HUES48 (cell line): ENCODE measurements at regions not wholly inside any gene's neighbourhood (a gene's known extent, or its start where the extent isn't known, plus 50 kb on each side); places are given as distances from the start of the nearest gene placed in this dataset.
"Not testable (repeated sequence)": the region's sequence is repeated elsewhere in the genome, so short reads cannot be mapped to it uniquely, and the experiment has no call there.

ENCODE experiments used
- H3K27ac ChIP-seq: one replicate; pipeline ENCODE4 v1.7.0; 2013; ENCODE audit warnings: low read depth, low read length, inconsistent platforms
- H3K27me3 ChIP-seq: 2 replicates; pipeline ENCODE4 v1.6.1; 2013; ENCODE audit warnings: mild to moderate bottlenecking, low read length; ENCODE audit not compliant: control insufficient read depth, insufficient read depth
- H3K36me3 ChIP-seq: 2 replicates; pipeline ENCODE4 v1.6.1; 2013; ENCODE audit warnings: low read length; ENCODE audit not compliant: control insufficient read depth, insufficient read depth
- H3K4me1 ChIP-seq: 2 replicates; pipeline ENCODE4 v1.6.1; 2013; ENCODE audit warnings: mild to moderate bottlenecking, low read length; ENCODE audit not compliant: control insufficient read depth, insufficient read depth
- H3K4me3 ChIP-seq: 2 replicates; pipeline ENCODE4 v1.5.1; 2013; ENCODE audit warnings: mild to moderate bottlenecking, low read depth, low read length
- H3K9ac ChIP-seq: 2 replicates; pipeline ENCODE4 v1.6.1; 2013; ENCODE audit warnings: mild to moderate bottlenecking, low read depth, low read length, moderate library complexity
- H3K9me3 ChIP-seq: 2 replicates; pipeline ENCODE4 v1.6.1; 2013; ENCODE audit warnings: low read length; ENCODE audit not compliant: control insufficient read depth, insufficient read depth

GRCh38 chr12:59357811-59358210 lies 238.0 kb upstream of the SLC16A7 start:
- Histone ChIP-seq H3K36me3 (no peaks in the 10 kb centered on the region), H3K4me3 (no peak overlapping the region), H3K4me1 (peaks cover 6% of the 10 kb centered on the region; the same call in 1 of the 2 replicates), H3K27ac (no peak overlapping the region), H3K27me3 (no peaks in the 10 kb centered on the region), H3K9ac (no peak overlapping the region), H3K9me3 (no peaks in the 10 kb centered on the region)

GRCh38 chr12:59346248-59346647 lies 249.6 kb upstream of the SLC16A7 start:
- not testable (repeated sequence) for H3K36me3 ChIP-seq

GRCh38 chr12:59345406-59345805 lies 250.4 kb upstream of the SLC16A7 start:
- no peak overlapping the region for H3K4me3 ChIP-seq
- H3K9me3 ChIP-seq = no peaks in the 10 kb centered on the region
- no peaks in the 10 kb centered on the region for H3K27me3 ChIP-seq
- H3K4me1 ChIP-seq = 0 out of 2 replicates have a peak, but pooled peaks cover 6% of the 10 kb centered on the region
- no peak overlapping the region for H3K27ac ChIP-seq
- H3K36me3 ChIP-seq = no peaks in the 10 kb centered on the region
- H3K9ac ChIP-seq = no peak overlapping the region

More at GRCh38 chr12:59346248-59346647, 249.6 kb upstream of the SLC16A7 start:
- H3K9me3 ChIP-seq, H3K9ac ChIP-seq, H3K27ac ChIP-seq, H3K4me1 ChIP-seq, H3K27me3 ChIP-seq, H3K4me3 ChIP-seq: not testable (repeated sequence)

- H3K27me3 ChIP-seq = no peaks in the 10 kb centered on the region
- H3K27ac ChIP-seq = no peak overlapping the region
- 0 out of 2 replicates have a peak, but pooled peaks cover 6% of the 10 kb centered on the region for H3K4me1 ChIP-seq
- no peaks in the 10 kb centered on the region for H3K9me3 ChIP-seq
- H3K36me3 ChIP-seq = no peaks in the 10 kb centered on the region
- no peak overlapping the region for H3K9ac ChIP-seq
- no peak overlapping the region for H3K4me3 ChIP-seq
Observed at GRCh38 chr12:59344224-59344623, 251.6 kb upstream of the SLC16A7 start.

GRCh38 chr12:59329462-59329861 lies 266.4 kb upstream of the SLC16A7 start:
- Histone ChIP-seq H3K27me3 (no peaks in the 10 kb centered on the region), H3K4me3 (peak overlapping the region; percentile 73; the same call in 1 of the 2 replicates), H3K9me3 (no peaks in the 10 kb centered on the region), H3K36me3 (peaks cover 7% of the 10 kb centered on the region; the same call in 1 of the 2 replicates), H3K9ac (peak overlapping the region; percentile 42; the same call in 1 of the 2 replicates), H3K4me1 (peaks cover 38% of the 10 kb centered on the region), H3K27ac (peak overlapping the region; percentile 80)

GRCh38 chr12:59328395-59329075 lies 267.3 kb upstream of the SLC16A7 start:
- Histone ChIP-seq H3K9ac (peak overlapping the region; percentile 95), H3K4me3 (peak overlapping the region; percentile 73), H3K27ac (peak overlapping the region; percentile 80), H3K4me1 (peaks cover 38% of the 10 kb centered on the region)
- H3K9me3 ChIP-seq, H3K27me3 ChIP-seq, H3K36me3 ChIP-seq: not testable (repeated sequence)

GRCh38 chr12:59326457-59326856 lies 269.4 kb upstream of the SLC16A7 start:
- H3K9me3 ChIP-seq, H3K27ac ChIP-seq, H3K27me3 ChIP-seq: not testable (repeated sequence)
- H3K36me3 ChIP-seq = peaks cover 26% of the 10 kb centered on the region
- peaks cover 43% of the 10 kb centered on the region for H3K4me1 ChIP-seq
- H3K4me3 ChIP-seq = peak overlapping the region; percentile 70
- H3K9ac ChIP-seq = peak overlapping the region; percentile 78

- Histone ChIP-seq H3K36me3 (peaks cover 41% of the 10 kb centered on the region), H3K4me1 (peaks cover 18% of the 10 kb centered on the region), H3K9ac (peak overlapping the region; percentile 3; the same call in 1 of the 2 replicates), H3K4me3 (peak overlapping the region; percentile 20), H3K27ac (peak overlapping the region; percentile 13), H3K27me3 (no peaks in the 10 kb centered on the region), H3K9me3 (no peaks in the 10 kb centered on the region)
Observed at GRCh38 chr12:59322473-59322872, 273.4 kb upstream of the SLC16A7 start.

- H3K27ac ChIP-seq = no peak overlapping the region
- peaks cover 18% of the 10 kb centered on the region for H3K4me1 ChIP-seq
- H3K9ac ChIP-seq = no peak overlapping the region
- H3K36me3 ChIP-seq = peaks cover 41% of the 10 kb centered on the region
- no peaks in the 10 kb centered on the region for H3K9me3 ChIP-seq
- no peak overlapping the region for H3K4me3 ChIP-seq
- no peaks in the 10 kb centered on the region for H3K27me3 ChIP-seq
Observed at GRCh38 chr12:59321278-59321677, 274.6 kb upstream of the SLC16A7 start.

- peaks cover 18% of the 10 kb centered on the region for H3K4me1 ChIP-seq
- peaks cover 38% of the 10 kb centered on the region for H3K36me3 ChIP-seq
- H3K4me3 ChIP-seq = no peak overlapping the region
- H3K27ac ChIP-seq = no peak overlapping the region
- H3K27me3 ChIP-seq = no peaks in the 10 kb centered on the region
- no peaks in the 10 kb centered on the region for H3K9me3 ChIP-seq
- no peak overlapping the region for H3K9ac ChIP-seq
Observed at GRCh38 chr12:59320112-59320511, 275.7 kb upstream of the SLC16A7 start.

GRCh38 chr12:59318940-59319339 lies 276.9 kb upstream of the SLC16A7 start:
- peaks cover 18% of the 10 kb centered on the region for H3K4me1 ChIP-seq
- H3K36me3 ChIP-seq = peaks cover 32% of the 10 kb centered on the region
- H3K27me3 ChIP-seq = no peaks in the 10 kb centered on the region
- H3K4me3 ChIP-seq = no peak overlapping the region
- H3K27ac ChIP-seq = no peak overlapping the region
- no peaks in the 10 kb centered on the region for H3K9me3 ChIP-seq
- no peak overlapping the region for H3K9ac ChIP-seq
